GM12892 (cell line): ENCODE measurements at regions not wholly inside any gene's neighbourhood (a gene's known extent, or its start where the extent isn't known, plus 50 kb on each side); places are given as distances from the start of the nearest gene placed in this dataset.

Experiments used
- DNase-seq: peaks from one replicate; pipeline ENCODE4 v3.0.0; 2011; ENCODE audit not compliant: insufficient read length
- FAIRE-seq: peaks from 2 replicates; lab custom pipeline; 2011; peaks lifted over from hg19 to GRCh38; lab: Jason Lieb, UNC
- POLR2A ChIP-seq: IDR thresholded peaks from 2 replicates; pipeline ENCODE4 v1.6.1; 2011; ENCODE audit warnings: low read depth, low read length, control low read depth
- POLR2AphosphoS5 ChIP-seq: IDR thresholded peaks from 2 replicates; pipeline ENCODE4 v1.6.1; 2011; ENCODE audit warnings: low read depth, low read length, control low read depth
- TAF1 ChIP-seq: IDR thresholded peaks from 2 replicates; pipeline ENCODE4 v1.6.1; 2011; ENCODE audit warnings: low read depth, mild to moderate bottlenecking, control low read depth, low read length, borderline replicate concordance

- no peak for DNase-seq
- TF ChIP-seq POLR2A (no peak), TAF1 (no peak), POLR2AphosphoS5 (no peak)
- FAIRE-seq, result no peak
Measured at GRCh38 chr10:78609976-78610375, 458.8 kb upstream of the ZMIZ1 start.

GRCh38 chr10:78613132-78613531, 455.6 kb upstream of the ZMIZ1 start:
- DNase-seq (no peak), FAIRE-seq (no peak)
- TF ChIP-seq POLR2A, result no peak
- TF ChIP-seq TAF1, result no peak
- no peak for TF ChIP-seq POLR2AphosphoS5

GRCh38 chr10:78614267-78614666, 454.5 kb upstream of the ZMIZ1 start:
- TF ChIP-seq POLR2A (no peak), POLR2AphosphoS5 (no peak), TAF1 (no peak)
- no peak for DNase-seq

GRCh38 chr10:78614744-78615143, 454.0 kb upstream of the ZMIZ1 start:
- FAIRE-seq, result no peak
- TF ChIP-seq POLR2A (no peak), TAF1 (no peak), POLR2AphosphoS5 (no peak)
- no peak for DNase-seq

More at GRCh38 chr10:78614267-78614666, 454.5 kb upstream of the ZMIZ1 start:
- no peak for FAIRE-seq

GRCh38 chr10:78616125-78616695, 452.6 kb upstream of the ZMIZ1 start:
- DNase-seq (no peak), FAIRE-seq (no peak)
- TF ChIP-seq TAF1 (no peak), POLR2AphosphoS5 (no peak), POLR2A (no peak)

GRCh38 chr10:78617115-78617514, 451.7 kb upstream of the ZMIZ1 start:
- FAIRE-seq (no peak), DNase-seq (no peak)
- no peak for TF ChIP-seq POLR2AphosphoS5
- TF ChIP-seq TAF1, result no peak
- TF ChIP-seq POLR2A, result no peak

GRCh38 chr10:78617631-78618030, 451.1 kb upstream of the ZMIZ1 start:
- no peak for TF ChIP-seq TAF1
- no peak for TF ChIP-seq POLR2A
- no peak for TF ChIP-seq POLR2AphosphoS5
- no peak for FAIRE-seq

GRCh38 chr10:78618050-78618449, 450.7 kb upstream of the ZMIZ1 start:
- no peak for TF ChIP-seq POLR2AphosphoS5
- no peak for TF ChIP-seq TAF1
- no peak for TF ChIP-seq POLR2A
- DNase-seq (no peak), FAIRE-seq (no peak)

More at GRCh38 chr10:78617631-78618030, 451.1 kb upstream of the ZMIZ1 start:
- DNase-seq, result no peak

GRCh38 chr10:78619115-78619851, 449.5 kb upstream of the ZMIZ1 start:
- TF ChIP-seq POLR2A, result no peak
- no peak for TF ChIP-seq POLR2AphosphoS5
- TF ChIP-seq TAF1, result no peak
- FAIRE-seq (no peak), DNase-seq (no peak)

- DNase-seq (no peak), FAIRE-seq (no peak)
- TF ChIP-seq POLR2AphosphoS5, result no peak
- no peak for TF ChIP-seq POLR2A
- TF ChIP-seq TAF1, result no peak
Measured at GRCh38 chr10:78619896-78620295, 448.9 kb upstream of the ZMIZ1 start.

- no peak for DNase-seq
Measured at GRCh38 chr10:78620985-78621799, 447.6 kb upstream of the ZMIZ1 start.

More at GRCh38 chr10:78620985-78621799, 447.6 kb upstream of the ZMIZ1 start:
- no peak for FAIRE-seq
- TF ChIP-seq TAF1 (no peak), POLR2A (no peak), POLR2AphosphoS5 (no peak)
